Thoracic aorta (tissue), 2 donors: ENCODE measurements at regions not wholly inside any gene's neighbourhood (a gene's known extent, or its start where the extent isn't known, plus 50 kb on each side); places are given as distances from the start of the nearest gene placed in this dataset.

ENCODE experiments used
- ATAC-seq: fragments of 150-250 bp; one replicate; pipeline ENCODE4 v1.8.0; 2017; ENCODE audit warnings: low read depth; ENCODE audit not compliant: insufficient number of reproducible peaks, low FRiP score
- DNase-seq: peaks from one replicate; pipeline ENCODE4 v3.0.0-alpha.2; 2020; ENCODE audit warnings: low spot score
- H3K27ac ChIP-seq, 2 donors: fragments of 200-600 bp; sonication (generic); 1 replicate in 1 of 2; 2 replicates in 1 of 2; pipeline ENCODE4 v1.5.1; 2016; ENCODE audit warnings: mild to moderate bottlenecking in 2 of 2, moderate library complexity in 2 of 2
- H3K27me3 ChIP-seq: fragments of 200-600 bp; sonication (generic); replicated peaks from 2 replicates; pipeline ENCODE4 v1.6.0; 2016; ENCODE audit warnings: mild to moderate bottlenecking; ENCODE audit not compliant: insufficient read depth
- H3K36me3 ChIP-seq: fragments of 200-600 bp; sonication (generic); one replicate; pipeline ENCODE4 v1.5.1; 2016
- H3K4me1 ChIP-seq, 2 donors: fragments of 200-600 bp; sonication (generic); 1 replicate in 1 of 2; 2 replicates in 1 of 2; pipeline versions ENCODE4 v1.5.1 to v1.6.0; 2016; ENCODE audit warnings: low read depth in 2 of 2, mild to moderate bottlenecking in 1 of 2; ENCODE audit not compliant: control insufficient read depth in 1 of 2
- H3K4me3 ChIP-seq: fragments of 200-600 bp; sonication (generic); 2 replicates; pipeline ENCODE4 v1.5.1; 2016; ENCODE audit warnings: mild to moderate bottlenecking
- H3K9me3 ChIP-seq: fragments of 200-600 bp; sonication (generic); 2 replicates; pipeline ENCODE4 v1.5.1; 2016
- TF ChIP-seq, protein P1 (sequence below): fragments of 200-600 bp; sonication (generic); IDR thresholded peaks from one replicate; pipeline ENCODE4 v1.5.1; 2019; ENCODE audit warnings: antibody characterized with exemption

DNA sequence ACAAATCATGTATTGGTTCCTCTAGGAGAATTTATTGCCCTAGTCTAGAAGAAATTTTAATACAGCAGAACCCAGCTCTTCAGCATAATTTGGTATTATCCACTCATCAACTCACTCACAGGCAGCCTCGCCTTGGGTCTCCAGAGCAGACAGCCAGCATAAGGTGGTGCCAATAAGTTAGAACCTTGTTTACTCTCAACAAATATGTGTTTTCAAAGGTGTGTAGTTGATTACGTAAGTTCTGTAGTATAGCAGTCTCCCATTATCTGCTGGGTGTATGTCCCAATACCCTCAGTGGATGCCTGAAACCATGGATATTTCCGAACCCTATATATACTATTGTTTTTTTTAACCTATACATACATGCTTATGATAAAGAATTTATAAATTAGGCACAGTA is 522.5 kb upstream of the LRRN3 start:
- DNase-seq (no peak), ATAC-seq (no peak)
- TF ChIP-seq, protein P1, sequence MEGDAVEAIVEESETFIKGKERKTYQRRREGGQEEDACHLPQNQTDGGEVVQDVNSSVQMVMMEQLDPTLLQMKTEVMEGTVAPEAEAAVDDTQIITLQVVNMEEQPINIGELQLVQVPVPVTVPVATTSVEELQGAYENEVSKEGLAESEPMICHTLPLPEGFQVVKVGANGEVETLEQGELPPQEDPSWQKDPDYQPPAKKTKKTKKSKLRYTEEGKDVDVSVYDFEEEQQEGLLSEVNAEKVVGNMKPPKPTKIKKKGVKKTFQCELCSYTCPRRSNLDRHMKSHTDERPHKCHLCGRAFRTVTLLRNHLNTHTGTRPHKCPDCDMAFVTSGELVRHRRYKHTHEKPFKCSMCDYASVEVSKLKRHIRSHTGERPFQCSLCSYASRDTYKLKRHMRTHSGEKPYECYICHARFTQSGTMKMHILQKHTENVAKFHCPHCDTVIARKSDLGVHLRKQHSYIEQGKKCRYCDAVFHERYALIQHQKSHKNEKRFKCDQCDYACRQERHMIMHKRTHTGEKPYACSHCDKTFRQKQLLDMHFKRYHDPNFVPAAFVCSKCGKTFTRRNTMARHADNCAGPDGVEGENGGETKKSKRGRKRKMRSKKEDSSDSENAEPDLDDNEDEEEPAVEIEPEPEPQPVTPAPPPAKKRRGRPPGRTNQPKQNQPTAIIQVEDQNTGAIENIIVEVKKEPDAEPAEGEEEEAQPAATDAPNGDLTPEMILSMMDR = no peak
- no peaks in the 10 kb centered on the region for H3K27me3 ChIP-seq
- H3K4me1 ChIP-seq = peaks cover 0 to 6% of the 10 kb centered on the region in 2 donors
- H3K27ac ChIP-seq = no peak overlapping the region
- H3K36me3 ChIP-seq = no peaks in the 10 kb centered on the region
- H3K9me3 ChIP-seq = no peaks in the 10 kb centered on the region
- H3K4me3 ChIP-seq = no peak overlapping the region

DNA sequence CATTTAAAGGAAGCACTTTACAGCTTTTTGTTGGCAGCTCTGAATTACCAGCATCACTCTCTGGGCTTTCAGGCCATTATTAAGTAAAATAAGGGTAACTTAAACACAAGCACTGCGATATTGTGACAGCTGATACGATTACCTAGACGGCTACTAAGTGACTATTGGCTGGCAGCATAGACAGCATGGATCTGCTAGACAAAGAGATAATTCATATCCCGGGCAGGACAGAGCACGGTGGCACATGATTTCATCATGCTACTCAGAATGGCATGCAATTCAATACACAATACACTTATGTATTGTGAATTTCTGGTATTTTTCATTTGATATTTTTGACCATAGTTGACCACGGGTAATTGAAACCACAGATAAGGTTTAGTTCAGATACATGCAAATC is 522.0 kb upstream of the LRRN3 start:
- Histone ChIP-seq H3K36me3 (no peaks in the 10 kb centered on the region), H3K4me1 (peaks cover 0 to 6% of the 10 kb centered on the region in 2 donors), H3K27me3 (no peaks in the 10 kb centered on the region), H3K9me3 (no peaks in the 10 kb centered on the region), H3K4me3 (no peak overlapping the region), H3K27ac (no peak overlapping the region)
- TF ChIP-seq, protein P1 = no peak
- DNase-seq (no peak), ATAC-seq (no peak)

DNA sequence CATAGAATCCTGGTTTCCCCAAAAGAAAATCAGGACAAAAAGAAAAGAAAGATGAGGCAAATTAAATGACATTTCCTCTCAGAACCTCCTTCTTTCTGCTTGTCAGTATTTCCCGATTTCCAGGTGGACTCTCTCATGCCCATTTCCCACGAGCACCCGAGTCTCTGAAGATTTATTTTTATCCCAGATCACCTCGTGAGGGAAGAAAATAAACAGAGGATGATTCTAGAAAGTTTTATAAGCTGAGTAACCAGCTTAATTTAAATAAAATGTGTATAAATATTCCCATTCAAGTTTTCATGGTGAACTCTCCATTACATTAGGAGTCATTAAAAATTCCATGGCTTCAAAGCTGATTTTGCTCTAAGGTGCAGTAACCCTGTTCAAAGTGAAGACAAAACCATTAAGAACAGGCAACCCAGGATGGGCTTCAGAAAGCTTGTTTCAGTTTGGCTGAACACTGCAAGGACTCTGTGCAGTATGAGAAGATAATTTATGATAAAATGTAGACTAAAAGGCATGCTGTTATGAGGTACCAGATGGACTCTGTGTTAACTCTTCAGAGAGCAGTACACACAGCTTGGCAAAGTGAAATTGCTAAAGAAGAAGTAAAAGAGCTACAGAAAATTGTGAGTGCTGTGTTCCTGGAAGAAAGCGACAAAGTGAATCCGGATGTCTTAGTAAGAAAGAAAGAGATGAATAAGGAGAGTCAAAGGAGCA is 521.3 kb upstream of the LRRN3 start:
- H3K9me3 ChIP-seq = no peaks in the 10 kb centered on the region
- no peak for DNase-seq
- no peak overlapping the region for H3K27ac ChIP-seq
- no peaks in the 10 kb centered on the region for H3K36me3 ChIP-seq
- TF ChIP-seq, protein P1 = no peak
- H3K4me1 ChIP-seq = peaks cover 0 to under 1% of the 10 kb centered on the region in 2 donors
- no peaks in the 10 kb centered on the region for H3K27me3 ChIP-seq
- no peak for ATAC-seq
- no peak overlapping the region for H3K4me3 ChIP-seq

DNA sequence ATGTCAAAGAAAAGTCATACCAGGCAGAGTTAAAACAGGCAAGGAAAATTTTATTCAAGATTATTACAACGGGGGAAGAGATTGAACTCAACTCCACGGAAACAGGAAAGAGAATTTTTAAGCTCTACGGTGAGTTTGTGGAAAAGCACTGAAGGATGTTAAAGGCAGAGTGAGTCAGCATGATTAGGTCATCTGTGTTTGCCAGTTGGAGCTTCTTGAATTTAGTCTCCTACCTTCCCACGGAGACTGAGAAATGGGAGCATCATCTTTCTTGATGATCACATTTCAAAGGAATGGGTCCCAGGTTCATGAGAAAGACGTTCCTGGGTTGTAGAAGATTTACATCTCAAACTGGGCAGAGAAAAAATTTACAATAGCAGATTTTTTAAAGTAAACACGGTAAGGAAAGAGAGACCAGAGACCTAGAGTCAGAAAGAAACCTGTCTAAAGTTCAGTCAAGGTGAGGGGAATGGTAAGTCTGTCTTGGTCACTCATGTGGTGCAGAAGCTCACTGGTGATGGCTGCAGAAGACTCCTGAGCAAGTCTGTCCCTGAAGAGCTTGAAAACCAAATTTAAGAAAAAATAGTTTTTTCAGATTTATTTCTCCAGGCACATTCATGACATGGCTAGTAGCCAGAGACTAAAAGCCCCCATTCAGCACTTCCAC is 516.9 kb upstream of the LRRN3 start:
- H3K9me3 ChIP-seq = no peaks in the 10 kb centered on the region
- TF ChIP-seq, protein P1 = no peak

DNA sequence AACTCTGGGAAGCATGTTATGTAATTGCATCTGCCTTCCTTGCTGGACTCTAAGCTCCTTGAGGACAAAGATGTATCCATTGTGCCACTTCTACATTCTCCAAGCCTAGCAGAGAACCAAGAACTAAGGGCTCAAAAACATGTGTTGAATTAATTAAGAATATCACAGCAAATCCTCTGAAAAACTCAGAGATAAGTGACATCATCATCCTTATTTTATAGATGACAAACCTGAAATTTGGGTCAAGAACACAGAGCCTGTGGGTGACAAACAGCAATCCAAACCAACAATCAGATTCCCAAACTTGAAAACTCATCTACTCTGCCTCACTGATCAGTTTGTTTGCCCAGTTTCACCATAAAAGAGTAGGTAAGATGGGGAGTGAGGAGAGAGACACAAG is 503.6 kb upstream of the LRRN3 start:
- no peak overlapping the region for H3K4me3 ChIP-seq
- no peaks in the 10 kb centered on the region for H3K36me3 ChIP-seq
- no peak for DNase-seq
- no peak overlapping the region for H3K27ac ChIP-seq
- no peaks in the 10 kb centered on the region for H3K9me3 ChIP-seq
- no peaks in the 10 kb centered on the region for H3K4me1 ChIP-seq
- no peak for ATAC-seq
- no peaks in the 10 kb centered on the region for H3K27me3 ChIP-seq
- TF ChIP-seq, protein P1 = no peak

More for the DNA sequence above, 516.9 kb upstream of the LRRN3 start:
- ATAC-seq (no peak), DNase-seq (no peak)
- no peaks in the 10 kb centered on the region for H3K27me3 ChIP-seq
- H3K36me3 ChIP-seq = no peaks in the 10 kb centered on the region
- no peak overlapping the region for H3K4me3 ChIP-seq
- no peak overlapping the region for H3K27ac ChIP-seq
- no peaks in the 10 kb centered on the region for H3K4me1 ChIP-seq
